ENCODE measurements at regions not wholly inside any gene's neighbourhood (a gene's known extent, or its start where the extent isn't known, plus 50 kb on each side); places are given as distances from the start of the nearest gene placed in this dataset.
"Not testable (repeated sequence)": the region's sequence is repeated elsewhere in the genome, so short reads cannot be mapped to it uniquely, and the experiment has no call there.

- not testable (repeated sequence) for DNase-seq (ENCODE audit: low spot score)
These were observed 268.4 kb downstream of the ZNF37A start for GRCh38 chr10:38362514-38362913.

- not testable (repeated sequence) for DNase-seq (ENCODE audit: low spot score)
These were observed 269.9 kb downstream of the ZNF37A start for GRCh38 chr10:38364073-38364472.

GRCh38 chr10:38365917-38366316 is 271.8 kb downstream of the ZNF37A start:
- DNase-seq (ENCODE audit: low spot score), result peak; percentile 10

- not testable (repeated sequence) for DNase-seq (ENCODE audit: low spot score)
These were observed 289.7 kb downstream of the ZNF37A start for GRCh38 chr10:38383800-38384199.

GRCh38 chr10:38386869-38387268 is 292.7 kb downstream of the ZNF37A start:
- not testable (repeated sequence) for DNase-seq (ENCODE audit: low spot score)

- DNase-seq (ENCODE audit: low spot score), result not testable (repeated sequence)
These were observed 296.6 kb downstream of the ZNF37A start for GRCh38 chr10:38390725-38391124.

GRCh38 chr10:38395465-38395864 is 301.3 kb downstream of the ZNF37A start:
- not testable (repeated sequence) for DNase-seq (ENCODE audit: low spot score)

GRCh38 chr10:38396178-38396954 is 302.2 kb downstream of the ZNF37A start:
- not testable (repeated sequence) for DNase-seq (ENCODE audit: low spot score)

GRCh38 chr10:38401565-38401964 is 307.4 kb downstream of the ZNF37A start:
- not testable (repeated sequence) for DNase-seq (ENCODE audit: low spot score)

- peak; percentile 90 for DNase-seq (ENCODE audit: low spot score)
These were observed 308.6 kb downstream of the ZNF37A start for GRCh38 chr10:38402442-38403346.

- not testable (repeated sequence) for DNase-seq (ENCODE audit: low spot score)
These were observed 309.4 kb downstream of the ZNF37A start for GRCh38 chr10:38403347-38404117.

GRCh38 chr10:38423634-38424033 is 329.5 kb downstream of the ZNF37A start:
- DNase-seq (ENCODE audit: low spot score), result not testable (repeated sequence)

GRCh38 chr10:38430242-38430641 is 336.1 kb downstream of the ZNF37A start:
- not testable (repeated sequence) for DNase-seq (ENCODE audit: low spot score)

- DNase-seq (ENCODE audit: low spot score), result not testable (repeated sequence)
These were observed 343.2 kb downstream of the ZNF37A start for GRCh38 chr10:38437359-38437758.

GRCh38 chr10:38448614-38449355 is 354.6 kb downstream of the ZNF37A start:
- DNase-seq (ENCODE audit: low spot score), result not testable (repeated sequence)

- DNase-seq (ENCODE audit: low spot score), result not testable (repeated sequence)
These were observed 355.5 kb downstream of the ZNF37A start for GRCh38 chr10:38449618-38450017.

GRCh38 chr10:38450372-38451057 is 356.4 kb downstream of the ZNF37A start:
- not testable (repeated sequence) for DNase-seq (ENCODE audit: low spot score)

- not testable (repeated sequence) for DNase-seq (ENCODE audit: low spot score)
These were observed 357.3 kb downstream of the ZNF37A start for GRCh38 chr10:38451306-38451967.

All from hepatic stellate cell (primary cell).